ENCODE measurements at regions not wholly inside any gene's neighbourhood (a gene's known extent, or its start where the extent isn't known, plus 50 kb on each side); places are given as distances from the start of the nearest gene placed in this dataset.

- no peak overlapping the region for H2AFZ ChIP-seq (ENCODE audit: low read depth, low read length)
- H4K20me1 ChIP-seq (ENCODE audit: insufficient read depth, low read length), result no peaks in the 10 kb centered on the region
- H3K9ac ChIP-seq (ENCODE audit: low read depth, low read length), result no peak overlapping the region
- H3K4me1 ChIP-seq (ENCODE audit: insufficient read depth, low read length), result no peaks in the 10 kb centered on the region
- no peak for DNase-seq
- no peak overlapping the region for H3K4me2 ChIP-seq (ENCODE audit: insufficient read depth, low read length)
- H3K27me3 ChIP-seq (ENCODE audit: insufficient read depth, low read length, poor library complexity), result no peaks in the 10 kb centered on the region
- TF ChIP-seq EZH2 (IDR thresholded peaks at IDR 0.05; ENCODE audit: borderline replicate concordance, low read depth, low read length, severe bottlenecking) (no peak), CTCF (IDR thresholded peaks at IDR 0.05; ENCODE audit: borderline replicate concordance, extremely low read depth, low read length, poor library complexity, severe bottlenecking) (no peak)
- no peaks in the 10 kb centered on the region for H3K36me3 ChIP-seq (ENCODE audit: insufficient read depth, low read length)
- no peaks in the 10 kb centered on the region for H3K9me3 ChIP-seq (ENCODE audit: insufficient read depth, low read length, severe bottlenecking)
- H3K27ac ChIP-seq (ENCODE audit: low read length), result no peak overlapping the region
- H3K79me2 ChIP-seq (ENCODE audit: insufficient read depth, low read length), result no peaks in the 10 kb centered on the region
- ATAC-seq (ENCODE audit: insufficient read depth, low read depth), result no peak
- no peak overlapping the region for H3K4me3 ChIP-seq (ENCODE audit: low read depth in 1 of 2, low read length in 2 of 2)
Measured at GRCh38 chr11:27246925-27247324, 116.1 kb downstream of the CCDC34 start.

- no peak overlapping the region for H2AFZ ChIP-seq (ENCODE audit: low read depth, low read length)
Measured at GRCh38 chr11:27244900-27245299, 118.1 kb downstream of the CCDC34 start.

DNA sequence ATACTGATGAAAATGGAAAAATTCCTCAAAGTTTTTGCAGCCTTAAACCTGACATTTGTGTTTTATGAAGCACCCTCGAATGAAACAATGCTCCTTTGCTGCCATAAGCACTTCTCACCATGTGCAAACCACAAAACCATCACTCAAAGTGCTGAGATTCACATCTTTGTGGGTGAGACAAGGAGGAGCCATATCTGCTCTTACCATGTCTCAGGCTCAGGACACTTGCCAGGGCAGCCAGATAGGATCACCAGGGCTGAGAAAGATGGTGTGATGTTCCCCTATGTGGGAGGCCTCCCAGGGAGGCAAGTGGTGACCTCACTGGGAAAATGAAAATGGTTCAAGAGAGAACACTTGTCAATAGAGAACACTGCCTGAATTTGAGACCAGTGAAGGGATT is 120.4 kb downstream of the CCDC34 start:
- Histone ChIP-seq H3K36me3 (ENCODE audit: insufficient read depth, low read length) (no peaks in the 10 kb centered on the region), H3K27ac (ENCODE audit: low read length) (no peak overlapping the region), H3K4me3 (ENCODE audit: low read depth in 1 of 2, low read length in 2 of 2) (no peak overlapping the region), H3K79me2 (ENCODE audit: insufficient read depth, low read length) (no peaks in the 10 kb centered on the region), H2AFZ (ENCODE audit: low read depth, low read length) (no peak overlapping the region), H3K9ac (ENCODE audit: low read depth, low read length) (no peak overlapping the region), H3K9me3 (ENCODE audit: insufficient read depth, low read length, severe bottlenecking) (no peaks in the 10 kb centered on the region), H3K4me1 (ENCODE audit: insufficient read depth, low read length) (no peaks in the 10 kb centered on the region), H3K27me3 (ENCODE audit: insufficient read depth, low read length, poor library complexity) (no peaks in the 10 kb centered on the region), H4K20me1 (ENCODE audit: insufficient read depth, low read length) (no peaks in the 10 kb centered on the region), H3K4me2 (ENCODE audit: insufficient read depth, low read length) (no peak overlapping the region)
- TF ChIP-seq CTCF (IDR thresholded peaks at IDR 0.05; ENCODE audit: borderline replicate concordance, extremely low read depth, low read length, poor library complexity, severe bottlenecking) (no peak), EZH2 (IDR thresholded peaks at IDR 0.05; ENCODE audit: borderline replicate concordance, low read depth, low read length, severe bottlenecking) (no peak)
- no peak for DNase-seq
- ATAC-seq (ENCODE audit: insufficient read depth, low read depth), result no peak

More at GRCh38 chr11:27244900-27245299, 118.1 kb downstream of the CCDC34 start:
- no peak overlapping the region for H3K9ac ChIP-seq (ENCODE audit: low read depth, low read length)
- no peak overlapping the region for H3K27ac ChIP-seq (ENCODE audit: low read length)
- H3K27me3 ChIP-seq (ENCODE audit: insufficient read depth, low read length, poor library complexity), result no peaks in the 10 kb centered on the region
- no peaks in the 10 kb centered on the region for H3K36me3 ChIP-seq (ENCODE audit: insufficient read depth, low read length)
- no peaks in the 10 kb centered on the region for H3K4me1 ChIP-seq (ENCODE audit: insufficient read depth, low read length)
- H3K4me3 ChIP-seq (ENCODE audit: low read depth in 1 of 2, low read length in 2 of 2), result no peak overlapping the region
- H3K79me2 ChIP-seq (ENCODE audit: insufficient read depth, low read length), result no peaks in the 10 kb centered on the region
- DNase-seq, result no peak
- TF ChIP-seq EZH2 (IDR thresholded peaks at IDR 0.05; ENCODE audit: borderline replicate concordance, low read depth, low read length, severe bottlenecking) (no peak), CTCF (IDR thresholded peaks at IDR 0.05; ENCODE audit: borderline replicate concordance, extremely low read depth, low read length, poor library complexity, severe bottlenecking) (no peak)
- ATAC-seq (ENCODE audit: insufficient read depth, low read depth), result no peak
- H3K4me2 ChIP-seq (ENCODE audit: insufficient read depth, low read length), result no peak overlapping the region
- H4K20me1 ChIP-seq (ENCODE audit: insufficient read depth, low read length), result no peaks in the 10 kb centered on the region
- H3K9me3 ChIP-seq (ENCODE audit: insufficient read depth, low read length, severe bottlenecking), result no peaks in the 10 kb centered on the region
